ENCODE measurements at regions not wholly inside any gene's neighbourhood (a gene's known extent, or its start where the extent isn't known, plus 50 kb on each side); places are given as distances from the start of the nearest gene placed in this dataset.

DNA sequence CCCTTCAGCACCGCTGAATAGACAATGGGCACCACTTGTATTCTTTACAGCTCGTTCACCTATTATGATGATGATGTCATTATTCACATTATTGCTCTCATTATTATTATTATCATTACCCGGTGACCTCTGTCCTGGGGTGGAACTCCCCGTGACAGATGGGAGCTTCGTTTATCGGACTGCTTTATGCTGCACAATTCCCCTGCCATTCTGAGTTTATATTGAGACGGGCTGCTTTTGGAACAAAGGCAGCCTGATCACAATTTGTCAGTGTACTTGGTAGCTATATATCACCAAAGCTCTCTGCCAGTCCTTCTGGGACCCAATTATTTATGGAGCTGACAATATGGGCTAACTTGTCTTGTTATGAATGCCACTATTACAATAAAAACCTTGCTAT, 1145.6 kb upstream of the WWC1 start:
- no peak overlapping the region for H3K4me3 ChIP-seq (ENCODE audit: control insufficient read depth, low read depth, low read length)
- DNase-seq (ENCODE audit: low read depth), result no peak
- TF ChIP-seq, protein P1, sequence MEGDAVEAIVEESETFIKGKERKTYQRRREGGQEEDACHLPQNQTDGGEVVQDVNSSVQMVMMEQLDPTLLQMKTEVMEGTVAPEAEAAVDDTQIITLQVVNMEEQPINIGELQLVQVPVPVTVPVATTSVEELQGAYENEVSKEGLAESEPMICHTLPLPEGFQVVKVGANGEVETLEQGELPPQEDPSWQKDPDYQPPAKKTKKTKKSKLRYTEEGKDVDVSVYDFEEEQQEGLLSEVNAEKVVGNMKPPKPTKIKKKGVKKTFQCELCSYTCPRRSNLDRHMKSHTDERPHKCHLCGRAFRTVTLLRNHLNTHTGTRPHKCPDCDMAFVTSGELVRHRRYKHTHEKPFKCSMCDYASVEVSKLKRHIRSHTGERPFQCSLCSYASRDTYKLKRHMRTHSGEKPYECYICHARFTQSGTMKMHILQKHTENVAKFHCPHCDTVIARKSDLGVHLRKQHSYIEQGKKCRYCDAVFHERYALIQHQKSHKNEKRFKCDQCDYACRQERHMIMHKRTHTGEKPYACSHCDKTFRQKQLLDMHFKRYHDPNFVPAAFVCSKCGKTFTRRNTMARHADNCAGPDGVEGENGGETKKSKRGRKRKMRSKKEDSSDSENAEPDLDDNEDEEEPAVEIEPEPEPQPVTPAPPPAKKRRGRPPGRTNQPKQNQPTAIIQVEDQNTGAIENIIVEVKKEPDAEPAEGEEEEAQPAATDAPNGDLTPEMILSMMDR (conservative IDR thresholded peaks at IDR 0.05; ENCODE audit: control insufficient read depth, insufficient read depth, low read depth, low read length), result no peak

DNA sequence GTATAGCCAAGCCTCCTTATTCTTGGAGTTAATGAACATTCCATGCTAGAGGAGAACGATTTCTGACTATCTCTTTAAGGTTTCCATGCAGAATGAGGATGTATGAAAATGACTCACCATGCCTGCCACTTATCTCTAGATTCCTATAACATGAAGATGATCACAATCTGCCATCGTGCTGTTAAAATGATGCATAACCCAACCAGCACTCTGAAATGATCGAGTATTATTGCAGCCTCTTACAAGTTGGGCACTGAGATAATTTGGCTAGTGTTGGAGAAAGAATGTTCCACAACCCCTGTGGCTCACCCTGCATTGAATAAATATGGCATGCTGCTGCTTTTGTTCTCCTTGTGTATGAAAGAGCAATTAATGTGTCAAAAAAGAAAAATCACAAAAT, 1143.6 kb upstream of the WWC1 start:
- no peak overlapping the region for H3K4me3 ChIP-seq (ENCODE audit: control insufficient read depth, low read depth, low read length)
- TF ChIP-seq, protein P1 (conservative IDR thresholded peaks at IDR 0.05; ENCODE audit: control insufficient read depth, insufficient read depth, low read depth, low read length), result no peak
- no peak for DNase-seq (ENCODE audit: low read depth)

DNA sequence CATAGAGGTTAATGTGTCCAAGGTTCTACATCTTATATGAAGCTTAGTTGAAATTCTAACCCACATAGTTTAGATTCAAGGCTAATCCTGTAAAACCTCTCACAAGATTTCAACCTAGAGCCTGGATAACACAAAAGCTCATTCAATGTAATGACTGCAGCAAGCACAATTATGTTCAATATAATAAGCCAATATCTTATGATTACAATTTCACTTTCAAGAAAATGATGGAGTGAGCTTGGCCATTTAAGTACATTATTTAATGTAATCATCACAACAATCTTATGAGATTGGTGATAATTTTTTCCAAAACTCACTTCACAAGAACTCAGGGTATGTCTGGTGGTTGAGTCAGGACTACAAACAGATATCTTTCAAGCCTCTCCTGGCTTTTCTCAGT, 1140.8 kb upstream of the WWC1 start:
- DNase-seq (ENCODE audit: low read depth), result no peak
- TF ChIP-seq, protein P1 (conservative IDR thresholded peaks at IDR 0.05; ENCODE audit: control insufficient read depth, insufficient read depth, low read depth, low read length), result no peak
- no peak overlapping the region for H3K4me3 ChIP-seq (ENCODE audit: control insufficient read depth, low read depth, low read length)

DNA sequence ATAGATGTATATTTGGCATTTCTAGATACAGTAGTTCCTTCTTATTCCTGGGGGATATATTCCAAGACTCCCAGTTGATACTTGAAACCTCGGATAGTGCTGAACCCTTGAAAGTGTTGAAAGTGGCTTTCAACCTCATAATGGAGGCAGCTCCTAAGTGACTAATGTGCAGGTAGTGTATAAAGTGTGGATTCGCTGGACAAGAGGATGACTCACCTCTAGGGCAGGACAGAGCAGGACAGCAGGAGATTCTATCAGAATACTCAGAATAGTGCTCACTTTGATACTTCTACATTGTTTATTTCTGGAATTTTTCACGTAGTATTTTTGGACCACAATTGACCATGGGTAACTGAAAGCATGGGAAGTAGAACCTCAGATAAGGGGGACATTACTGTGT, 1138.9 kb upstream of the WWC1 start:
- DNase-seq (ENCODE audit: low read depth), result no peak

GRCh38 chr5:167155387-167156005, 1135.9 kb upstream of the WWC1 start:
- TF ChIP-seq, protein P1 (conservative IDR thresholded peaks at IDR 0.05; ENCODE audit: control insufficient read depth, insufficient read depth, low read depth, low read length), result no peak
- no peak for DNase-seq (ENCODE audit: low read depth)
- H3K4me3 ChIP-seq (ENCODE audit: control insufficient read depth, low read depth, low read length), result no peak overlapping the region

More for the DNA sequence above, 1138.9 kb upstream of the WWC1 start:
- no peak overlapping the region for H3K4me3 ChIP-seq (ENCODE audit: control insufficient read depth, low read depth, low read length)
- TF ChIP-seq, protein P1 (conservative IDR thresholded peaks at IDR 0.05; ENCODE audit: control insufficient read depth, insufficient read depth, low read depth, low read length), result no peak

- no peak overlapping the region for H3K4me3 ChIP-seq (ENCODE audit: control insufficient read depth, low read depth, low read length)
- TF ChIP-seq, protein P1 (conservative IDR thresholded peaks at IDR 0.05; ENCODE audit: control insufficient read depth, insufficient read depth, low read depth, low read length), result no peak
Observed at GRCh38 chr5:167156446-167156845, 1135.0 kb upstream of the WWC1 start.

DNA sequence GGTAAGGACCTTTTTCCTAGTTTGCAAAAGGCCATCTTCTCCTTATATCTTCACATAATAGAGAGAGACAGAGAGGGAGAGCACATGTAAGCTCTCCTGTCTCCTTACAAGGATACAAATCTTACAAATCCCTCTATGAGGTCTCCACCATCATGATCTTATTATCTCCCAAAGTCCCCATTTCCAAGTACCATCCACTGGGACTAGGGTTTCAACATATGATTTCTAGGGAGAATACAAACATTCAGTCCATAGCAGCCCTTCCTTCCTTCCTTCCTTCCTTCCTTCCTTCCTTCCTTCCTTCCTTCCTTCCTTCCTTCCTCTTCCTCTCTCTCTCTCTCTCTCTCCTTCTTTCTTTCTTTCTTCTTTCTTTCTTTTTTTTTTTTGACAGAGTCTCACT, 1132.9 kb upstream of the WWC1 start:
- no peak for DNase-seq (ENCODE audit: low read depth)
- H3K4me3 ChIP-seq (ENCODE audit: control insufficient read depth, low read depth, low read length), result no peak overlapping the region
- TF ChIP-seq, protein P1 (conservative IDR thresholded peaks at IDR 0.05; ENCODE audit: control insufficient read depth, insufficient read depth, low read depth, low read length), result no peak

More at GRCh38 chr5:167156446-167156845, 1135.0 kb upstream of the WWC1 start:
- no peak for DNase-seq (ENCODE audit: low read depth)
